GM12891 (cell line): ENCODE measurements at regions not wholly inside any gene's neighbourhood (a gene's known extent, or its start where the extent isn't known, plus 50 kb on each side); places are given as distances from the start of the nearest gene placed in this dataset.

ENCODE experiments used
- PAX5 ChIP-seq: IDR thresholded peaks from 2 replicates; pipeline ENCODE4 v1.6.1; 2011; ENCODE audit warnings: low read length, moderate library complexity, mild to moderate bottlenecking; ENCODE audit not compliant: insufficient read depth, severe bottlenecking
- POLR2A ChIP-seq: IDR thresholded peaks from 2 replicates; pipeline ENCODE4 v1.6.1; 2011; ENCODE audit warnings: low read depth, low read length, control low read depth
- POLR2AphosphoS5 ChIP-seq: IDR thresholded peaks from 2 replicates; pipeline ENCODE4 v1.6.1; 2011; ENCODE audit warnings: low read depth, low read length, control low read depth
- POU2F2 ChIP-seq: IDR thresholded peaks from 2 replicates; pipeline ENCODE4 v1.6.1; 2011; ENCODE audit warnings: low read depth, mild to moderate bottlenecking, control low read depth, low read length, moderate library complexity
- SPI1 ChIP-seq: IDR thresholded peaks from 2 replicates; pipeline ENCODE4 v1.6.1; 2011; ENCODE audit warnings: low read depth, low read length, control low read depth
- TAF1 ChIP-seq: IDR thresholded peaks from 2 replicates; pipeline ENCODE4 v1.6.1; 2011; ENCODE audit warnings: low read depth, low read length, control low read depth

- no peak for TF ChIP-seq POLR2A
- no peak for TF ChIP-seq TAF1
- TF ChIP-seq POLR2AphosphoS5 = no peak
- no peak for TF ChIP-seq PAX5
- TF ChIP-seq SPI1 = no peak
- no peak for TF ChIP-seq POU2F2
These were observed 140.7 kb upstream of the WNT4 start for GRCh38 chr1:22283596-22283995.
